GF-D8 (cell line): ENCODE measurements at regions not wholly inside any gene's neighbourhood (a gene's known extent, or its start where the extent isn't known, plus 50 kb on each side); places are given as distances from the start of the nearest gene placed in this dataset.

Experiments
- DNase-seq: peaks from one replicate; lab custom pipeline; 2025; lab: John Stamatoyannopoulos, UW

- DNase-seq, result no peak
Observed at GRCh38 chr1:2934156-2934540, 87.1 kb upstream of the ACTRT2 start.

- DNase-seq, result no peak
Observed at GRCh38 chr1:2934642-2935081, 86.6 kb upstream of the ACTRT2 start.

- no peak for DNase-seq
Observed at GRCh38 chr1:2935184-2935583, 86.1 kb upstream of the ACTRT2 start.

- DNase-seq, result no peak
Observed at GRCh38 chr1:2935751-2936390, 85.4 kb upstream of the ACTRT2 start.

GRCh38 chr1:2936559-2937515 is 84.4 kb upstream of the ACTRT2 start:
- no peak for DNase-seq

- no peak for DNase-seq
Observed at GRCh38 chr1:2937805-2938204, 83.5 kb upstream of the ACTRT2 start.

GRCh38 chr1:2939041-2939552 is 82.2 kb upstream of the ACTRT2 start:
- no peak for DNase-seq

GRCh38 chr1:2940178-2940577 is 81.1 kb upstream of the ACTRT2 start:
- no peak for DNase-seq

- DNase-seq, result no peak
Observed at GRCh38 chr1:2941040-2941439, 80.2 kb upstream of the ACTRT2 start.

GRCh38 chr1:2941907-2942306 is 79.4 kb upstream of the ACTRT2 start:
- no peak for DNase-seq

GRCh38 chr1:2942410-2942809 is 78.9 kb upstream of the ACTRT2 start:
- no peak for DNase-seq

- DNase-seq, result no peak
Observed at GRCh38 chr1:2943686-2944260, 77.5 kb upstream of the ACTRT2 start.

- DNase-seq, result no peak
Observed at GRCh38 chr1:2944705-2945104, 76.6 kb upstream of the ACTRT2 start.

- no peak for DNase-seq
Observed at GRCh38 chr1:2945821-2946231, 75.4 kb upstream of the ACTRT2 start.

GRCh38 chr1:2946291-2946690 is 75.0 kb upstream of the ACTRT2 start:
- no peak for DNase-seq

GRCh38 chr1:2946999-2947690 is 74.1 kb upstream of the ACTRT2 start:
- DNase-seq, result no peak

GRCh38 chr1:2948001-2948750 is 73.1 kb upstream of the ACTRT2 start:
- DNase-seq, result no peak

- no peak for DNase-seq
Observed at GRCh38 chr1:2948751-2949680, 72.3 kb upstream of the ACTRT2 start.

- no peak for DNase-seq
Observed at GRCh38 chr1:2949966-2950925, 71.0 kb upstream of the ACTRT2 start.
